Neural progenitor cell (in vitro differentiated cells): ENCODE measurements at regions not wholly inside any gene's neighbourhood (a gene's known extent, or its start where the extent isn't known, plus 50 kb on each side); places are given as distances from the start of the nearest gene placed in this dataset.

Experiments used
- DNase-seq: peaks from one replicate; pipeline ENCODE4 v3.0.0-alpha.2; 2016; ENCODE audit warnings: low spot score
- H2AFZ ChIP-seq: fragments of 200-600 bp; sonication (generic); replicated peaks from 2 replicates; pipeline ENCODE4 v1.6.1; 2016; ENCODE audit warnings: antibody characterized with exemption
- H3F3A ChIP-seq: fragments of 200-600 bp; sonication (generic); 2 replicates; pipeline ENCODE4 v1.6.1; 2016; ENCODE audit warnings: antibody characterized with exemption, low read depth
- H3K27ac ChIP-seq: fragments of 200-600 bp; sonication (generic); 2 replicates; pipeline ENCODE4 v1.5.1; 2016; ENCODE audit warnings: mild to moderate bottlenecking
- H3K27me3 ChIP-seq: fragments of 200-600 bp; sonication (generic); 2 replicates; pipeline ENCODE4 v1.6.1; 2016; ENCODE audit warnings: mild to moderate bottlenecking, moderate library complexity
- H3K36me3 ChIP-seq: fragments of 200-600 bp; sonication (generic); 2 replicates; pipeline ENCODE4 v1.5.1; 2016
- H3K4me1 ChIP-seq: fragments of 200-600 bp; sonication (generic); 2 replicates; pipeline ENCODE4 v1.6.1; 2016; ENCODE audit warnings: mixed run types
- H3K4me2 ChIP-seq: fragments of 200-600 bp; sonication (generic); 2 replicates; pipeline ENCODE4 v1.6.1; 2016
- H3K4me3 ChIP-seq: fragments of 200-600 bp; sonication (generic); 2 replicates; pipeline ENCODE4 v1.5.1; 2016
- H3K79me2 ChIP-seq: fragments of 200-600 bp; sonication (generic); 2 replicates; pipeline ENCODE4 v1.6.1; 2016; ENCODE audit warnings: low read depth
- H3K9ac ChIP-seq: fragments of 200-600 bp; sonication (generic); 2 replicates; pipeline ENCODE4 v1.6.1; 2016
- H3K9me3 ChIP-seq: fragments of 200-600 bp; sonication (generic); 2 replicates; pipeline ENCODE4 v1.5.1; 2016; ENCODE audit warnings: low read depth
- H4K20me1 ChIP-seq: fragments of 200-600 bp; sonication (generic); 2 replicates; pipeline ENCODE4 v1.6.1; 2016; ENCODE audit warnings: low read depth
- H3K27ac Mint-ChIP-seq: 3 replicates; pipeline ENCODE4 v1.8.0; 2021; ENCODE audit warnings: mixed read lengths
- H3K27me3 Mint-ChIP-seq: 2 replicates; pipeline ENCODE4 v1.8.0; 2022; ENCODE audit warnings: low read depth, mild to moderate bottlenecking, inconsistent platforms, moderate library complexity, mixed read lengths; ENCODE audit not compliant: insufficient read depth
- H3K36me3 Mint-ChIP-seq: 3 replicates; pipeline ENCODE4 v1.8.0; 2021; ENCODE audit warnings: mixed read lengths
- H3K4me1 Mint-ChIP-seq: 3 replicates; pipeline ENCODE4 v1.8.0; 2021; ENCODE audit warnings: mixed read lengths
- H3K4me3 Mint-ChIP-seq: 3 replicates; pipeline ENCODE4 v1.8.0; 2021; ENCODE audit warnings: mild to moderate bottlenecking, moderate library complexity, mixed read lengths
- H3K9me3 Mint-ChIP-seq: 3 replicates; pipeline ENCODE4 v1.8.0; 2020; ENCODE audit warnings: mixed read lengths
- CTCF ChIP-seq: fragments of 200-600 bp; sonication (generic); IDR thresholded peaks from 2 replicates; pipeline ENCODE4 v1.5.1; 2017; ENCODE audit warnings: antibody characterized with exemption, mild to moderate bottlenecking
- EZH2 ChIP-seq: fragments of 200-600 bp; sonication (generic); IDR thresholded peaks from 2 replicates; pipeline ENCODE4 v1.6.1; 2017; ENCODE audit warnings: antibody characterized with exemption, mild to moderate bottlenecking, moderate library complexity
- EZH2phosphoT487 ChIP-seq: fragments of 200-600 bp; sonication (generic); IDR thresholded peaks from 2 replicates; pipeline ENCODE4 v1.6.1; 2017; ENCODE audit warnings: antibody characterized with exemption

- TF ChIP-seq CTCF: no peak
- no peak for TF ChIP-seq EZH2
- TF ChIP-seq EZH2phosphoT487: no peak
- H3K4me1 Mint-ChIP-seq: no peaks in the 10 kb centered on the region
- peaks cover 46% of the 10 kb centered on the region for H3K9me3 Mint-ChIP-seq
Measured at GRCh38 chr4:182126603-182127002, 116.6 kb upstream of the TENM3 start.

GRCh38 chr4:182133033-182133432 is 110.2 kb upstream of the TENM3 start:
- no peaks in the 10 kb centered on the region for H3F3A ChIP-seq
- Mint-ChIP-seq H3K27me3 (no peaks in the 10 kb centered on the region), H3K4me1 (peaks cover 33% of the 10 kb centered on the region), H3K9me3 (peaks cover 25% of the 10 kb centered on the region), H3K36me3 (peaks cover 26% of the 10 kb centered on the region), H3K27ac (no peak overlapping the region), H3K4me3 (no peak overlapping the region)
- H3K4me3 ChIP-seq: no peak overlapping the region
- no peak overlapping the region for H2AFZ ChIP-seq
- H3K9me3 ChIP-seq: no peaks in the 10 kb centered on the region
- no peaks in the 10 kb centered on the region for H4K20me1 ChIP-seq
- no peak overlapping the region for H3K27ac ChIP-seq
- H3K4me1 ChIP-seq: peaks cover 23% of the 10 kb centered on the region
- H3K36me3 ChIP-seq: no peaks in the 10 kb centered on the region
- TF ChIP-seq EZH2phosphoT487: no peak
- no peak for TF ChIP-seq EZH2
- no peak for TF ChIP-seq CTCF
- DNase-seq: no peak
- H3K79me2 ChIP-seq: no peaks in the 10 kb centered on the region
- H3K4me2 ChIP-seq: no peak overlapping the region
- no peaks in the 10 kb centered on the region for H3K27me3 ChIP-seq
- no peak overlapping the region for H3K9ac ChIP-seq

More at GRCh38 chr4:182126603-182127002, 116.6 kb upstream of the TENM3 start:
- Histone ChIP-seq H2AFZ (no peak overlapping the region), H3K36me3 (no peaks in the 10 kb centered on the region), H3K27me3 (no peaks in the 10 kb centered on the region), H3K4me1 (no peaks in the 10 kb centered on the region), H3K9me3 (no peaks in the 10 kb centered on the region), H3K27ac (no peak overlapping the region), H4K20me1 (no peaks in the 10 kb centered on the region), H3K4me3 (no peak overlapping the region), H3K4me2 (no peak overlapping the region), H3K79me2 (no peaks in the 10 kb centered on the region), H3F3A (no peaks in the 10 kb centered on the region), H3K9ac (no peak overlapping the region)
- Mint-ChIP-seq H3K27ac (no peak overlapping the region), H3K4me3 (no peak overlapping the region), H3K36me3 (peaks cover 45% of the 10 kb centered on the region), H3K27me3 (no peaks in the 10 kb centered on the region)
- DNase-seq: no peak

- Mint-ChIP-seq H3K27me3 (no peaks in the 10 kb centered on the region), H3K4me1 (peaks cover 43% of the 10 kb centered on the region), H3K27ac (peak overlapping the region; percentile 35), H3K9me3 (peaks cover 21% of the 10 kb centered on the region), H3K4me3 (no peak overlapping the region), H3K36me3 (peaks cover 20% of the 10 kb centered on the region)
- Histone ChIP-seq H4K20me1 (no peaks in the 10 kb centered on the region), H3K9me3 (no peaks in the 10 kb centered on the region), H3K27ac (no peak overlapping the region), H3K79me2 (no peaks in the 10 kb centered on the region), H3K4me3 (no peak overlapping the region), H3K36me3 (no peaks in the 10 kb centered on the region), H3K4me1 (peaks cover 27% of the 10 kb centered on the region), H3K27me3 (no peaks in the 10 kb centered on the region), H3K9ac (no peak overlapping the region), H2AFZ (no peak overlapping the region), H3F3A (peaks cover 6% of the 10 kb centered on the region), H3K4me2 (no peak overlapping the region)
- TF ChIP-seq EZH2 (no peak), EZH2phosphoT487 (no peak), CTCF (no peak)
- no peak for DNase-seq
Measured at GRCh38 chr4:182134261-182134660, 108.9 kb upstream of the TENM3 start.
